HG03520 (cell line): ENCODE measurements at regions not wholly inside any gene's neighbourhood (a gene's known extent, or its start where the extent isn't known, plus 50 kb on each side); places are given as distances from the start of the nearest gene placed in this dataset.

Experiments
- ATAC-seq: cut with Tn5 transposase; IDR thresholded peaks from one replicate; pipeline ENCODE4 v1.9.1; 2021; ENCODE audit warnings: mild to moderate bottlenecking, moderate library complexity; ENCODE audit not compliant: unreplicated experiment

- no peak for ATAC-seq
These were observed 95.2 kb upstream of the PAPPA start for GRCh38 chr9:116058421-116058820.

- no peak for ATAC-seq
These were observed 94.1 kb upstream of the PAPPA start for GRCh38 chr9:116059466-116059865.

- no peak for ATAC-seq
These were observed 93.0 kb upstream of the PAPPA start for GRCh38 chr9:116060631-116061030.

- ATAC-seq, result no peak
These were observed 91.9 kb upstream of the PAPPA start for GRCh38 chr9:116061546-116062205.

GRCh38 chr9:116062206-116062550, 91.4 kb upstream of the PAPPA start:
- no peak for ATAC-seq

- ATAC-seq, result no peak
These were observed 88.6 kb upstream of the PAPPA start for GRCh38 chr9:116064970-116065369.

- ATAC-seq, result no peak
These were observed 87.4 kb upstream of the PAPPA start for GRCh38 chr9:116066221-116066620.

GRCh38 chr9:116067566-116067965, 86.0 kb upstream of the PAPPA start:
- ATAC-seq, result no peak

GRCh38 chr9:116070256-116070914, 83.2 kb upstream of the PAPPA start:
- ATAC-seq, result no peak

GRCh38 chr9:116072046-116072445, 81.5 kb upstream of the PAPPA start:
- no peak for ATAC-seq

GRCh38 chr9:116073826-116074225, 79.8 kb upstream of the PAPPA start:
- no peak for ATAC-seq

- ATAC-seq, result no peak
These were observed 78.9 kb upstream of the PAPPA start for GRCh38 chr9:116074658-116075057.

GRCh38 chr9:116075191-116075590, 78.4 kb upstream of the PAPPA start:
- ATAC-seq, result no peak

GRCh38 chr9:116078640-116079039, 75.0 kb upstream of the PAPPA start:
- no peak for ATAC-seq

- no peak for ATAC-seq
These were observed 73.0 kb upstream of the PAPPA start for GRCh38 chr9:116080561-116080960.

GRCh38 chr9:116081435-116082115, 72.0 kb upstream of the PAPPA start:
- no peak for ATAC-seq

GRCh38 chr9:116083837-116084236, 69.8 kb upstream of the PAPPA start:
- no peak for ATAC-seq

GRCh38 chr9:116084497-116084896, 69.1 kb upstream of the PAPPA start:
- ATAC-seq, result no peak

GRCh38 chr9:116087246-116087645, 66.3 kb upstream of the PAPPA start:
- ATAC-seq, result no peak

- ATAC-seq, result no peak
These were observed 65.8 kb upstream of the PAPPA start for GRCh38 chr9:116087751-116088194.

- no peak for ATAC-seq
These were observed 65.2 kb upstream of the PAPPA start for GRCh38 chr9:116088396-116088795.
